ENCODE measurements at regions not wholly inside any gene's neighbourhood (a gene's known extent, or its start where the extent isn't known, plus 50 kb on each side); places are given as distances from the start of the nearest gene placed in this dataset.
A peak's percentile ranks its signal among the peaks of the same experiment; 100 is the strongest.
"Not testable (repeated sequence)": the region's sequence is repeated elsewhere in the genome, so short reads cannot be mapped to it uniquely, and the experiment has no call there.

- no peak for DNase-seq (ENCODE audit: low spot score)
These were observed 63.8 kb upstream of the ATXN1 start for GRCh38 chr6:16824845-16825685.

DNA sequence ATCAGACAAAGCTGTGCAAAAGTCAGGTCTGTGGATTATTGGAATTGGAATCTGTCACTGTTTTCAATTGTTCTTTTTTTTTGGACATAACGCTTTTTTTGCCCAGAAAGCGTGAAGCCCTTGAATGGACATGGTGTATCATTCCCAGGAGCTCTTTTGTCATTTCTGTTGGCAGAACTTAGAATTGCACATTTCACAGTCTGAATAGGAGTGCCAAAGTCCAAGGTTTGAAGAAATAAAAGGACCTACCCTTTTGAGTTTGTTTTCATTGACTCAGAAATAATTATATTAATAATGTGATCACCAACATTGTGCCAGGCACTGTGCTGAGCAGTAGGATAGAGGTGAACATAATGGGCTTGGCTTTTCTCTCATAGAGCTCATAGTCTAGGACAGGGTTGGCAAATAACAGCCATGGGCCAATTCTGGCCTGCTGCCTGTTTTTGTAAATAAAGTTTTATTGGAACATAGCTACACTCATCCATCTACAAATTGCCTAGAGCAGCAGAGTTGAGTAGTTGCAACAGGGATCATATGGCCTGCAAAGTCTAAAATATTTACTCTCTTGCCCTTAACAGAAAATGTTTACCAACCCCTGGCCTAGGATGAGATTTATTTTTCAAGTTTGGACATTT, 62.6 kb upstream of the ATXN1 start:
- no peak for DNase-seq (ENCODE audit: low spot score)

GRCh38 chr6:16822975-16823717, 61.9 kb upstream of the ATXN1 start:
- no peak for DNase-seq (ENCODE audit: low spot score)

- no peak for DNase-seq (ENCODE audit: low spot score)
These were observed 61.3 kb upstream of the ATXN1 start for GRCh38 chr6:16822529-16822928.

DNA sequence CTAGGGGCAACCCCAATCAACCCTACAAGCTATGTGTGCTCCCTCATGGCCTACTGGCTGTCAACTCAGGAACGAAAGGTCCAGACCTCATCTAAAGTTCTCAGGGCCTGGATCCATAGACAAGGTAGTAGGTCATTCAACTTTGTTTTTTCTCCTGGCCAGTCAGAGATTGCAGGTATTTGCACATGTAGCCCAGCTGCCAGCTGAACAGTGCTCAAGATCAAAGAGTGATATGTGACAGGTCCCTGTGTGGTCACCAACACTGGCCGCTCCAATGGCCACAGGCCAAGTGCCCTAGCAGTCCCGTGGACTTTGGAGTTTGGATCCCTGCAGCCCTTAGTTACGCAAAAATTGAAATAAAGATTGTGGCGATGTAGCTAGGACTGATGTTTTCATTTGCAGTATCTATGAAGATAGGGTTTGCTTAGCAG, 60.6 kb upstream of the ATXN1 start:
- DNase-seq (ENCODE audit: low spot score): no peak

GRCh38 chr6:16820262-16820661, 59.0 kb upstream of the ATXN1 start:
- DNase-seq (ENCODE audit: low spot score): not testable (repeated sequence)

DNA sequence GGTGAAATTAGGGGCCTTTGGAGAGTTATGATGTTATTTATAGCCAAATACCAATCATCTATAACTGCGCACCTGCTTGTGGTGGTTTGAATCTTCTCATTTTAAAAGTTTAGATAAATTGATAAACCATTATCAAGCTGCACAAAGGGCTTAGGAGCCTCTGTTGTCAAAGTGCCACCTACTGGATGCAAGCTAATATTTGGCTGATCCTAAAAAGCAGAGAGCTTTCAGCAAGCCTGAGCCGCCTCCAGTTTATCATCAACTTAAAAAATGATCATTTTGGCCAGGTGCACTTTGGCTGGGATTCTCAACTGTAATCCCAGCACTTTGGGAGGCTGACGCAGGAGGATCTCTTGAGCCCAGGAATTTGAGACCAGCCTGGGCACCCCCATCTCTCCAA, 58.5 kb upstream of the ATXN1 start:
- DNase-seq (ENCODE audit: low spot score): peak; percentile 23

DNA sequence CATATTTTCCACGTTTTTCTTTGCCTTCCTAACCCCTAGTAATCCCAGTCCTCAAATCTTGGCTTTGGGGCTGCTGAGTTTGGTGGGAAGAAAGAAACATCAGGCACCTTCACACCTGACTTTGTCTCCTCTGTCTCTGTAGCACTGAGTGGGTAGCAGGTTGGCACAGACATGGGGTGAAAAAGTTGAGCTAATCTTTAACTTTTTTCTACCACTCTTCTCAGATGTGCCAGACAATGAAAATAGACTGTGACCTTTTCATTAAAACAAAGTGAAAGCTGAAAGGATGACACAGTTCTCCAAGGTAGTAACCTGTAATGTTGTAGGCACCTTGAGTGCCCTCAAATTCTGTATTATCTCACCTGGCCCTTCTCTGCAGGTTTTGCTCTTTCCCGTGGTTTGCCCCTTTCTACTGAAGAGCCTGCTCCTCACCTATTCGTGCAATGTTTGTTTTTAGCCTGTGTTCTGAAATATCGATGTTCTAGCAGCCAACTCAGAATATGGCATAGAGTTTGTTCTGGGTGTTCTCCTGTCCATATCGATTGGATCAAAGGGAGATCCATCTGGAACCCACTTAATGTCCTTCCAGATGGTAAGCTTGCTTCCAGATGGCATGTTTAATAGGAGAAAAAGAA, 57.8 kb upstream of the ATXN1 start:
- DNase-seq (ENCODE audit: low spot score): no peak

GRCh38 chr6:16817594-16817993, 56.3 kb upstream of the ATXN1 start:
- DNase-seq (ENCODE audit: low spot score): no peak

DNA sequence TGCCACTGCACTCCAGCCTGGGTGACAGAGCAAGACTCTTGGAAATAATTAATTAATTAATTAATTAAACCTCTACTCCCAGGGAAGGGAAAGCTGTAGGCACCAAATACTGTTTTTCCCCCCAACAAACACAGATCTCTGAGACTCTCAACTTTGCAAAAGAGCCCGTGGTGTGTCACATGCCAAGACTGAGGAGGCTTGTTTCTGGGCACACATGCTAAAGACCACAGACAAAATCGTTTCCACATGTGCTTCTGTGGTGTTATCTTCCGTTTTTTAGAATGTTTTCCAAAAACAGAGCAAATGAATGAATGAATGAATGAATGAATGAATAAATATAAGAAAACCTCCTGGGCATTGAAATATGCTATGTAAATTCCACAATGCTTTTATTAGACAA, 55.6 kb upstream of the ATXN1 start:
- DNase-seq (ENCODE audit: low spot score): no peak

DNA sequence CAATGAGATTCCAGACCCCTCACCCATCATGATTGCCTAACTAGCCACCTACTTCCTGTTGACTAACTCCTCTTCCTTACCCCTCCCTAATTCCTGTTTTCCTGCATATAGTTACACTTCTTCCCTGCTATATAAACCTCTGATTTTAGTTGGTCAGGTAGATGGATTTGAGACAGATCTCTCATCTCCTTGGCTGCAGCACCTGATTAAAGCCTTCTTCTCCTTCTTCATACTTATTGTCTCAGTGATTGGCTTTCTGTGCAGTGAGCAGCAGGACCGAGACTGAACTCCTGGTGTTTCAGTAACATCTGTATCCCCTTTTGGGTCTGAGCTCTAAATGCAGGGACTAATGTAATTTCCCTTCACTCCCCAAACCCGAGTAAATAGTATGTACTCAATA, 51.7 kb upstream of the ATXN1 start:
- DNase-seq (ENCODE audit: low spot score): no peak

GRCh38 chr6:16811277-16811979, 50.2 kb upstream of the ATXN1 start:
- no peak for DNase-seq (ENCODE audit: low spot score)
